Body of pancreas (tissue), 4 donors: ENCODE measurements at regions not wholly inside any gene's neighbourhood (a gene's known extent, or its start where the extent isn't known, plus 50 kb on each side); places are given as distances from the start of the nearest gene placed in this dataset.

Experiments used
- POLR2A ChIP-seq, 3 donors: fragments of 450-650 bp; IDR thresholded peaks; one replicate each; pipeline ENCODE4 v1.6.1; 2016; ENCODE audit warnings: antibody characterized with exemption in 3 of 3, mild to moderate bottlenecking in 2 of 3
- TF ChIP-seq, protein P1 (sequence below), 7 experiments: fragments of 450-650 bp in 4 of 7; fragments of 200-600 bp in 3 of 7; sonication (generic) in 3 of 7; IDR thresholded peaks; one replicate each; pipeline ENCODE4 v1.5.1; 2016 to 2019; ENCODE audit warnings: antibody characterized with exemption in 7 of 7

DNA sequence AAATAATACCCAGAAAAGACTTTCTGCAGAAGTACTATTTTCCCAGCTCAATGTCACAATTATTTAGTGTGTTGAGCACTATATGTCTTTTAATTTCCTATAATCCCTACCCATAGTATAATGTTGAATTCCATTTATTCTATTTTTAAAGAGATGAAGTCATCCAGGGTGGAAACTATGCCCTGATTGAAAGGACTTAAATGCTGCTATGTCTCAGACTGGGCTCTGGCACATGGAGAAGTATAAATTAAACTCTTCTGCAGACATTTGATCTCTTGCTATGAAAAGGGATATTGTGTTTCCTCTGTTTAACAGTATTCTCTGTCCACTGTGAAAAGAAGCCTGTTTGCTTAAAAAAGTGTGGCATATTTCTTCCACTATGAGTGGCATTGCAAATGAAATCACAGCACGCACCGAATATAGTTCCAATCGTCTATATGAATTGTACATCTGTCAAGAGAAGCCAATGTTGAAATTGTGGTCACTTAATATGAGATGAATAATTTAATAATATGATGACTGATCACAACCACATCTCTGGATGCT, 192.3 kb downstream of the BCAT1 start:
- TF ChIP-seq, protein P1, sequence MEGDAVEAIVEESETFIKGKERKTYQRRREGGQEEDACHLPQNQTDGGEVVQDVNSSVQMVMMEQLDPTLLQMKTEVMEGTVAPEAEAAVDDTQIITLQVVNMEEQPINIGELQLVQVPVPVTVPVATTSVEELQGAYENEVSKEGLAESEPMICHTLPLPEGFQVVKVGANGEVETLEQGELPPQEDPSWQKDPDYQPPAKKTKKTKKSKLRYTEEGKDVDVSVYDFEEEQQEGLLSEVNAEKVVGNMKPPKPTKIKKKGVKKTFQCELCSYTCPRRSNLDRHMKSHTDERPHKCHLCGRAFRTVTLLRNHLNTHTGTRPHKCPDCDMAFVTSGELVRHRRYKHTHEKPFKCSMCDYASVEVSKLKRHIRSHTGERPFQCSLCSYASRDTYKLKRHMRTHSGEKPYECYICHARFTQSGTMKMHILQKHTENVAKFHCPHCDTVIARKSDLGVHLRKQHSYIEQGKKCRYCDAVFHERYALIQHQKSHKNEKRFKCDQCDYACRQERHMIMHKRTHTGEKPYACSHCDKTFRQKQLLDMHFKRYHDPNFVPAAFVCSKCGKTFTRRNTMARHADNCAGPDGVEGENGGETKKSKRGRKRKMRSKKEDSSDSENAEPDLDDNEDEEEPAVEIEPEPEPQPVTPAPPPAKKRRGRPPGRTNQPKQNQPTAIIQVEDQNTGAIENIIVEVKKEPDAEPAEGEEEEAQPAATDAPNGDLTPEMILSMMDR (IDR thresholded peaks at IDR 0.05) = no peak
- TF ChIP-seq POLR2A (IDR thresholded peaks at IDR 0.05) = no peak
